GM18507 (cell line): ENCODE measurements at regions not wholly inside any gene's neighbourhood (a gene's known extent, or its start where the extent isn't known, plus 50 kb on each side); places are given as distances from the start of the nearest gene placed in this dataset.

ENCODE experiments used
- DNase-seq: peaks from one replicate; pipeline ENCODE4 v3.0.0; 2011; ENCODE audit warnings: low read depth; ENCODE audit not compliant: insufficient read length; ENCODE audit errors: extremely low spot score
- FAIRE-seq: peaks from 2 replicates; lab custom pipeline; 2011; peaks lifted over from hg19 to GRCh38; lab: Jason Lieb, UNC

GRCh38 chr5:58358501-58359178 is 101.2 kb downstream of the PLK2 start:
- FAIRE-seq = no peak

GRCh38 chr5:58357799-58358500 is 101.9 kb downstream of the PLK2 start:
- FAIRE-seq = no peak

More at GRCh38 chr5:58358501-58359178, 101.2 kb downstream of the PLK2 start:
- no peak for DNase-seq

GRCh38 chr5:58357121-58357520 is 102.8 kb downstream of the PLK2 start:
- no peak for FAIRE-seq

More at GRCh38 chr5:58357799-58358500, 101.9 kb downstream of the PLK2 start:
- no peak for DNase-seq

GRCh38 chr5:58356662-58357061 is 103.2 kb downstream of the PLK2 start:
- FAIRE-seq (no peak), DNase-seq (no peak)

More at GRCh38 chr5:58357121-58357520, 102.8 kb downstream of the PLK2 start:
- DNase-seq = no peak

GRCh38 chr5:58354827-58355226 is 105.1 kb downstream of the PLK2 start:
- FAIRE-seq = no peak
- no peak for DNase-seq

GRCh38 chr5:58353992-58354391 is 105.9 kb downstream of the PLK2 start:
- FAIRE-seq = no peak
- no peak for DNase-seq

GRCh38 chr5:58351190-58351589 is 108.7 kb downstream of the PLK2 start:
- DNase-seq = no peak
- FAIRE-seq = no peak

- DNase-seq (no peak), FAIRE-seq (no peak)
These were observed 110.7 kb downstream of the PLK2 start for GRCh38 chr5:58348996-58349728.

- FAIRE-seq (no peak), DNase-seq (no peak)
These were observed 113.8 kb downstream of the PLK2 start for GRCh38 chr5:58346041-58346440.

- DNase-seq = no peak
- FAIRE-seq = no peak
These were observed 118.4 kb downstream of the PLK2 start for GRCh38 chr5:58341476-58341875.

GRCh38 chr5:58335518-58335917 is 124.4 kb downstream of the PLK2 start:
- FAIRE-seq = no peak
- no peak for DNase-seq

GRCh38 chr5:58334035-58334434 is 125.9 kb downstream of the PLK2 start:
- DNase-seq (no peak), FAIRE-seq (no peak)

GRCh38 chr5:58330781-58331180 is 129.1 kb downstream of the PLK2 start:
- no peak for DNase-seq
- no peak for FAIRE-seq

- DNase-seq (no peak), FAIRE-seq (no peak)
These were observed 132.6 kb downstream of the PLK2 start for GRCh38 chr5:58327289-58327688.

- FAIRE-seq = no peak
- no peak for DNase-seq
These were observed 133.9 kb downstream of the PLK2 start for GRCh38 chr5:58326022-58326421.

- FAIRE-seq (no peak), DNase-seq (no peak)
These were observed 137.4 kb downstream of the PLK2 start for GRCh38 chr5:58322453-58322852.

GRCh38 chr5:58318468-58318867 is 141.4 kb downstream of the PLK2 start:
- DNase-seq (no peak), FAIRE-seq (no peak)

- FAIRE-seq = no peak
These were observed 142.1 kb downstream of the PLK2 start for GRCh38 chr5:58317808-58318207.

GRCh38 chr5:58317009-58317408 is 142.9 kb downstream of the PLK2 start:
- FAIRE-seq (no peak), DNase-seq (no peak)

More at GRCh38 chr5:58317808-58318207, 142.1 kb downstream of the PLK2 start:
- no peak for DNase-seq

- no peak for DNase-seq
- FAIRE-seq = no peak
These were observed 144.1 kb downstream of the PLK2 start for GRCh38 chr5:58315794-58316193.
